Neural cell (in vitro differentiated cells): ENCODE measurements at regions not wholly inside any gene's neighbourhood (a gene's known extent, or its start where the extent isn't known, plus 50 kb on each side); places are given as distances from the start of the nearest gene placed in this dataset.

Experiments used
- CTCF ChIP-seq: fragments of 450-650 bp; IDR thresholded peaks from 2 replicates; pipeline ENCODE4 v1.5.1; 2014; ENCODE audit warnings: antibody characterized with exemption, mild to moderate bottlenecking, moderate library complexity; ENCODE audit not compliant: poor library complexity, severe bottlenecking
- EP300 ChIP-seq: fragments of 450-650 bp; conservative IDR thresholded peaks from 2 replicates; pipeline ENCODE4 v1.6.1; 2014; ENCODE audit warnings: antibody characterized with exemption, mild to moderate bottlenecking, moderate library complexity; ENCODE audit not compliant: poor library complexity, severe bottlenecking
- EZH2 ChIP-seq: fragments of 200-600, 300-800 bp; shearing (Covaris generic), sonication (generic); IDR thresholded peaks from 2 replicates; pipeline ENCODE4 v1.6.1; 2014; ENCODE audit warnings: antibody characterized with exemption, low read length, borderline replicate concordance, mild to moderate bottlenecking; ENCODE audit not compliant: insufficient read depth, poor library complexity, severe bottlenecking
- MXI1 ChIP-seq: fragments of 450-650 bp; conservative IDR thresholded peaks from 2 replicates; pipeline ENCODE4 v1.6.1; 2014; ENCODE audit warnings: antibody characterized with exemption, mild to moderate bottlenecking; ENCODE audit not compliant: poor library complexity, severe bottlenecking
- POLR2AphosphoS5 ChIP-seq: IDR thresholded peaks from 2 replicates; pipeline ENCODE4 v1.6.1; 2012
- RAD21 ChIP-seq: fragments of 450-650 bp; conservative IDR thresholded peaks from 2 replicates; pipeline ENCODE4 v1.6.1; 2014; ENCODE audit warnings: antibody characterized with exemption, mild to moderate bottlenecking, moderate library complexity
- REST ChIP-seq: IDR thresholded peaks from 2 replicates; pipeline ENCODE4 v1.6.1; 2012; ENCODE audit warnings: borderline replicate concordance
- SMC3 ChIP-seq: fragments of 450-650 bp; conservative IDR thresholded peaks from 2 replicates; pipeline ENCODE4 v1.6.1; 2014; ENCODE audit warnings: antibody characterized with exemption, mild to moderate bottlenecking, moderate library complexity; ENCODE audit not compliant: poor library complexity

- TF ChIP-seq RAD21 (no peak), POLR2AphosphoS5 (no peak), CTCF (no peak), EZH2 (no peak), REST (no peak), SMC3 (no peak), MXI1 (no peak), EP300 (no peak)
Observed at GRCh38 chr4:27819246-27819645, 958.6 kb downstream of the STIM2 start.
